NCI-H128 (cell line): ENCODE measurements at regions not wholly inside any gene's neighbourhood (a gene's known extent, or its start where the extent isn't known, plus 50 kb on each side); places are given as distances from the start of the nearest gene placed in this dataset.

Source experiments
- DNase-seq: peaks from one replicate; lab custom pipeline; 2025; ENCODE audit not compliant: unreplicated experiment; lab: John Stamatoyannopoulos, UW

- DNase-seq, result no peak
Observed at GRCh38 chr5:27502236-27502635, 463.9 kb upstream of the CDH9 start.

GRCh38 chr5:27497491-27497890 is 459.1 kb upstream of the CDH9 start:
- DNase-seq, result no peak

- DNase-seq, result no peak
Observed at GRCh38 chr5:27494887-27495286, 456.5 kb upstream of the CDH9 start.

GRCh38 chr5:27491746-27492439 is 453.5 kb upstream of the CDH9 start:
- no peak for DNase-seq

DNA sequence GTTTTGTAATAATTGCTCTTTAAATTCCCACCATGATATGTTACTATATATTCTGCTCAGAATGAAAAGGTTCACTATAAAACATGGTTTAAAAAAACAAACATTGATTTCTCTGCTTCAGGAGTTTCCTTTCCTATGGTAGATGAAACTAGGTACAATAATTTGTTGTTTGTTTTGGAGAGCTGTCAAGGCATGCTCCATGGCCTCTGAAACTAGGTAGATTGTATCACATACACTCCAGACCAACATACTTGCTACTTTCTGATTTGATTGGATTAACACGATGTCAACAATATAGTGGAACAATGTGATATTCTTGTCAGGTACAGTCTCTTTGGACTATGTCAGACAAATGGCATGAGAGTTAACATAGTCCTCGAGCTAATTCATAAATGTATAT is 452.7 kb upstream of the CDH9 start:
- no peak for DNase-seq

DNA sequence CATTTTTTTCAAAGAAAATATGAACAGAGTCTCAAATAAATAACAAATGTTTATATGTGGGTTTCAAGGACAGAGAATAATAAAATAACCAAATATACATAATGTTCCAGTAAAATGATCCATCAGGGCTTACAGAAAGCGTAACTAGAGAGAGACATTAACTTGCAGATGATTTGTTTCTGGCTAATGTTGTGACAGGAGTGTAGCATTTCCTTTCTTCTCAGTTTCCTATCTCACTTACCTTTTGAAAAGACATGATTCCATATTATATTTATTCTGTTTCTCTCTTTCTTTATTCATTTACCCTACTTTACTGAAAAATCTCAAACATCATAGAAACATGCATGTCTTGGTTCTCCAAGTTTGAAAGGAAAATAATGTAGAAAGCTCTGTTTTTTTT is 451.3 kb upstream of the CDH9 start:
- DNase-seq, result no peak

DNA sequence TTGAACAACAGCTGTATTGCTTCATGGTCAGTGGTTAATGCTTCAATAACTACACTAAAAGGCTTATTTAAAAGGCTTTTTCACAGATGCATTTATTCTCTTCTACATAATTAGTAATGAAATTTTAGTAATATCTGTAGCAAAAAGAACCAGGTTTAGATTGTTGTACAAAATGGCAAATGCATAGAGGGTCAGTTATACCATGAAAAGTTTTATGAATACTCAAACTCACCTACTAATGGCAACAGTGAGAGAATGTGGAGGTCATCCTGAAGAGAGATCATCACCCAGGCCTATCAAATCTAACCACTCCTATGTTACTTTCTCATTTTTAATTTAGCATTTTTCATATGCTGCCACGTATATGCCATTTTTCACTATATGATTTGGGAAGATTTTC is 444.3 kb upstream of the CDH9 start:
- DNase-seq, result no peak

DNA sequence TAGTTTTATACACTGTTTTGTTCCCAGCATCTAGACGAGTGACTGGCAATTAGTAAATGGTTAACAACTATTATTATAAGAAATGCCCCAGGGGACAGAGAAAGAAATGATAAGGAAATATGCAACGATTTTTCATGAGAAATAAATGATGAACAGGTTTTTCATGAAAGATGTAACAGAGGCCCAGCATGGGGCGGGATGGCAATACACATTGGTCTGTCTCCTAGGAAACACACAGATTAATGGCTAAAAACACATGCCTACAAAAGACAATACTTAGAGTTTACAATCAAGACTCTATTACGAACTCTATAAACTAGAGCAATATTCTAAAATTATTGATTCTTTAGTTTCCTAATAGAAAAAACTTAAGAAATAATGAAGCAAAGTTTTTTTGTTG is 441.5 kb upstream of the CDH9 start:
- no peak for DNase-seq

- no peak for DNase-seq
Observed at GRCh38 chr5:27477550-27477949, 439.2 kb upstream of the CDH9 start.

DNA sequence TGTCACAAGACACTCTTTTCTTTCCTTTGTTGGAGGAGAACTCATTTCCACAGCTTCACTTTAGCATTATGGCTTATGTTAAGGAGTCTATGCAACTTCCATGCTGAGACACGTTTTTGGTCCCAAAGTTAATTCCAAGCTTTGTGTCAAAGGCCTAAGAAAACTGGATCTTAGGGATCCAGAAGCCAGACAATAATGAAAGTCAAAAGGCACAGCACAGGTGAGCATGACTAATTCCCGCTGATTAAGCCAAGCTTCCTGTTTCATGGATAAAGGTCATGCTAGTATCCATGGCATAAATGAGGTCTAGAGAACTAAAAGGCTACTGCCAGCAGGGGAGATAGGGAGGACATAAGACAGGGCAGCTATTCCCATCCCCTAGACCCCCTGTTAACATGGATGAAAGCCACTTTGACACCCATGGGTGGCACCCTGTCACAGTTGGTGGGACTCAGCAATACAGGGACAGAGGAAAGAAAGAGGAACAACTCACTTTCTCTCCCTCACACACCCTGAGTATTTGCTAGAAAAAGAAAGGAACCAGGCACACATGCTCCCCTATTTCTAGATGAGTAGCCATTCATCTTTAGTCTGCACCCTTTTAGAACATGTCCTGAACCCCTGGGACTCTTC is 438.1 kb upstream of the CDH9 start:
- DNase-seq, result no peak

- no peak for DNase-seq
Observed at GRCh38 chr5:27475063-27475462, 436.7 kb upstream of the CDH9 start.

GRCh38 chr5:27474395-27474794 is 436.0 kb upstream of the CDH9 start:
- DNase-seq, result no peak

GRCh38 chr5:27474047-27474309 is 435.6 kb upstream of the CDH9 start:
- DNase-seq, result no peak

DNA sequence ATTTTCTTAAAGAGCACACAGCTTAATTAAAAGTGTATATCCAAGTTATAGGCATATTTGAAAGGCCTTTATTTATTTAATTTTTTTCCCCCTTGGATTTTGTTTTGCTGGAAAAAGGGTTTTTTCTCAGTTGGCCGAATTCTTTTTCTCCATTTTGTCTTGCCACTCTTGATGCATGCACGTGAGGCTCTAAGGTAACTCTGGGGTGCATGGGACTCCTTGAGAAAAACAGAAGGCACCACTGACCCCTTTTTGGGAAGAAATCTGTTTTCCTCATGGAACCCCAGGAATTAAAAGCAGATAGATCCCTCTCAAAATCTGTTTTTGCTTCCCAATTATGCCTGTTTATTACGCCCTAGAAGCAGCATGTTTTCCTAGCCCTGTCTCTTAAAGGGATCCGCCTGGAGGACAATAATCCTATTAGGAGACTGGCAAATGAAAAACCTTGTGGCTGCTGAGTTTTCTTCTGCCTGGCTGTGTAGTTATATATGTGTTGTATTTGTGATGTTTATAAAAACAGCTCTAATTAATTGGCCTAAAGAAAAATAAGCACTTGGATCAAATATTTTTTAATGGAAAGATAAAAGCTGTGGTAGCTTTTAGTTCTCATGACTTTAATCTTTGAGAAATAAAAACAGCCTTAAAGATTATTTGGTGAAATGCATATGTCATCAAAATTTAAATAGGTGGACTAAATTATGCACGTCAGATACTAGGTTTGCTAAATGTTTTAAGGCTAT is 435.1 kb upstream of the CDH9 start:
- DNase-seq, result no peak

DNA sequence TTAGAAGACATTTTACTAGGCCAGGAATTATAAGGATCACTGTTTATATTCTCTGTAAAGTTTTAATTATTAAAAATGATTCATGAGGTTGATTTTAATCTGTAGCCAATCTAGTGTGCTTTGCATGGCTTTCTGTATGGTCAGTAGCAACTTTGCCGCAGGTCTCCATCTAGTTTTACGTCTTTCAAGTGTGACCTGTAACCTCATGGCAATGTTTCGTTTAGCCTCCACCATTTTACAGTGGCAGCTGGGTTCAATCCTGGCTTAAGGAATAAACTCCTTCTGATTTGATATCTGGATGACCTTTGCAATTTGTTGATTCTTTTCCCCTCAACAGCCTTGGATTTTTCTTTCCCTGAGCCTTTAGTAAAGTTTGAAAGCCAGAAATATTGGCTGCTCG is 434.5 kb upstream of the CDH9 start:
- no peak for DNase-seq

GRCh38 chr5:27472000-27472763 is 433.8 kb upstream of the CDH9 start:
- DNase-seq, result no peak

DNA sequence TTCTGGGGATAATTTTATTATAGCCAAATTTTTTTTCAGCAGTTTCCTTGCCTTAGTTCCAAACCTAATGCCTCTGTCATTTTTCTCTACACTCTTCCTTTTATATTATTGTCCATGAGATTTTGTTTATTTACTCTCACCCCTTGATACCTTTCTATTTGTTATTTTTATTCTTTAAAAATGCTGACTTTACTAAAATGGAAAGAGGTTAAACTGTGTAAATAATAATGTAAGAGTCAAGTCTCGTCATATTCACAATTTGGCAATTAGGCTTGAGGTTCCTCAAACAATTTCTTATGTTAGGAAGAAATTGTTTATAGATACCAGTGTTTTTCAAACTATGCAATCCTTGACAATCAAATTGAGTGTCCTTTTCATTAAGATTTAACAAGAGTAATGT is 428.6 kb upstream of the CDH9 start:
- no peak for DNase-seq

DNA sequence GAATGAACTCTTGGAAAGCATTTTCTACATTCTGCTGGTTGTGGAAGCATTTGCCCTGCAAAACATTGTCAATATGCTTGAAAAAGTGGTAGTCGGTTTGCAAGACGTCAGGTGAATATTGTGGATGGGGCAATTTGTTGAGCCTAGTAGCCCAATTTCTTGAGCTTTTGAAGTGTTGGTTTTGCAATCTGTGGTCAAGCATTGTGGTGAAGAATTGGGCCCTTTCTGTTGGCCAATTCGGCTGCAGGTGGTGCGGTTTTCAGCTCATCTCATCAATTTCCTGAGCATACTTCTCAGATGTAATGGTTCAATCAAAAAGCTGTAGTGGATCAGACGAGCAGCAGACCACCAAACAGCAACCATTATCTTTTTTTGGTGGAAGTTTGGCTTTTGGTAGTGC is 426.8 kb upstream of the CDH9 start:
- no peak for DNase-seq

- no peak for DNase-seq
Observed at GRCh38 chr5:27463446-27464149, 425.2 kb upstream of the CDH9 start.

DNA sequence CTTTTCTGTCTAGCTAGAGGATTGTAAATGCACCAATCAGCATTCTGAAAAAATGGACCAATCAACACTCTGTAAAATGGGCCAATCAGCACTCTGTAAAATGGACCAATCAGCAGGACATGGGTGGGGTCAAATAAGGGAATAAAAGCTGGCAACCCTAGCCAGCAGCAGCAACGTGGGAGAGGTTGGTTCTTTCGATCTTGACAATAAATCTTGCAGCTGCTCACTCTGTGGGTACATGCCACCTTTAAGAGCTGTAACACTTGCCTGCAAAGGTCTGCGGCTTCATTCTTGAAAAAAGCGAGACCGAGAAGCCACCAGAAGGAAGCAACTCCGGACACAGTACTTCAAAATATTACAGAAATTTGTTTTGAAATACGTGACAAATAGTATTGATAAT is 424.6 kb upstream of the CDH9 start:
- DNase-seq, result no peak

DNA sequence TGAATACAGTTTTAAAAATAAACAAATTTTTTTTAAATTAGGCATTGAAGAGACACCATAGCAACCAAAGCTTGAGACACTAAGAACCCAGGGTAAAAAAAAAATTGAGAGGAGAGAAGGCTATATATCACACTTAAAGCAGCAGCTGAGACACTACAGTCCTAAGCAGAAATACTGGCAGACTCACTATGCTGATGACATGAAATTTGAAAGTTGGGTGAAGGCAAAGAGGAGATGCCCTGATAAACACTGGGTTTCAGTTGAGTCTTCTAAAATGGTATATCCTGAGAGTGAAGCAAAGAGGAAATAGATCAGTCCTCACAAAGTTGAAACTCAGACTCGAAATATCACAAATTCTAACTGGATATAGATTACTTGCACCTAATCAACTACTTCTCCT is 419.9 kb upstream of the CDH9 start:
- DNase-seq, result no peak
